GM12864 (cell line): ENCODE measurements at regions not wholly inside any gene's neighbourhood (a gene's known extent, or its start where the extent isn't known, plus 50 kb on each side); places are given as distances from the start of the nearest gene placed in this dataset.

Experiments
- DNase-seq: peaks from one replicate; pipeline ENCODE4 v3.0.0-alpha.2; 2011; ENCODE audit warnings: low read depth
- H3K4me3 ChIP-seq: 2 replicates; pipeline ENCODE4 v1.5.1; 2011; ENCODE audit warnings: mild to moderate bottlenecking, low read depth, low read length, control low read depth
- CTCF ChIP-seq: IDR thresholded peaks from 2 replicates; pipeline ENCODE4 v1.5.1; 2011; ENCODE audit warnings: low read depth, mild to moderate bottlenecking, moderate library complexity, low read length, control low read depth, inconsistent platforms; ENCODE audit errors: missing control alignments

- DNase-seq: no peak
- no peak overlapping the region for H3K4me3 ChIP-seq
- TF ChIP-seq CTCF: no peak
Measured at GRCh38 chr5:133796186-133796585, 172.2 kb downstream of the C5orf15 start.

DNA sequence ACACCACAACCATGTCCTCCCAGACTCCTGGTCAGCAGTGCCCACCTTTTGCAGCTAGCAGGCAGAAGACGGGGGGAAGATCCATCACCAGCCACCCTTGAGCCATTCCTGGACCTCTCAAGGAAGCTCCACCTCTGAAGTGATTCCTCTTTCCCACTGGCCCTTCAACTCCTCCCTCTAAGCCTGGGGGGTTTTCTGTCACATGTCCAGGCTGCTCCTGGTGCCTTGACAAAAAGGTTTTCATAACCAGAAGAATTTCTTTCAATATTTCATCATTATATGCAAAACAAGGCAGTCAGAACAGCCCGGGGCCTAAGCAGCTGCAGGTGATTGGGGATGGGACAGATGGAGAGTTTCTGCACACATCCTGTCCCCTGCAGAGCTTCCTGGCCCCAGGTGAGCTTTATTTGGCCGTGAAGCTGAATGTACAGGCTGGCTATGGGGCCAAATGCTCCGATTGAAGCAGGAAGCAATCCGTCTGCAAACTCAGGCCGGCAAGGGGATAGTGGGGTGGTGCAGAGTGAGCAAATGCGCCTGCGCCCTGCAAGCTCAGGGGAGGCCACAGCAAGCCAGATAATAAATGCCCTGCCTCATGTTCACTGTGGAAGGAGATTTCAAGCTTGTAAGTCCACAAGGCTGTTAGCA is 173.5 kb downstream of the C5orf15 start:
- TF ChIP-seq CTCF: no peak
- H3K4me3 ChIP-seq: no peak overlapping the region
- DNase-seq: no peak

GRCh38 chr5:133793756-133794465 is 174.5 kb downstream of the C5orf15 start:
- no peak for TF ChIP-seq CTCF
- no peak for DNase-seq
- no peak overlapping the region for H3K4me3 ChIP-seq

DNA sequence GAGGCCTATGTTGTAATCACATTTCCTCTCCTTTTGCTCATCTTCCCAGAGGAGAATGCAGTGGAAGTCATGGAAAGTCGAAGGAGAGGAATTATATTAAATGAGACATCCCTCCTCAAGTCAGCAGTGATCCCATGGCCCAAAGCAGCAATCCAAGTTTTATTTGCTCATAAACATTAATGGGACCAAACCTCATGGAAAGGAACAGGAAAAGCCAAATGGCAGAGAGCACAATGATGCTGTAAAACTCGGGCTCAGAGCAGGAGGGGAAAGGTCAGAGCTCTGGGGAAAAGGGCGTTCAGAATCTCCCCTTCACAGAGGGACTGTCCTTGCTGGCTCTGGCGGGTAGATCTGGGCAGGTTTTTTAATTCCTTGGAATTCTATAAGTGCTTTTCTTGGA is 175.8 kb downstream of the C5orf15 start:
- TF ChIP-seq CTCF: no peak
- no peak overlapping the region for H3K4me3 ChIP-seq
- DNase-seq: no peak

- no peak for TF ChIP-seq CTCF
- no peak overlapping the region for H3K4me3 ChIP-seq
- DNase-seq: no peak
Measured at GRCh38 chr5:133792024-133792423, 176.4 kb downstream of the C5orf15 start.

DNA sequence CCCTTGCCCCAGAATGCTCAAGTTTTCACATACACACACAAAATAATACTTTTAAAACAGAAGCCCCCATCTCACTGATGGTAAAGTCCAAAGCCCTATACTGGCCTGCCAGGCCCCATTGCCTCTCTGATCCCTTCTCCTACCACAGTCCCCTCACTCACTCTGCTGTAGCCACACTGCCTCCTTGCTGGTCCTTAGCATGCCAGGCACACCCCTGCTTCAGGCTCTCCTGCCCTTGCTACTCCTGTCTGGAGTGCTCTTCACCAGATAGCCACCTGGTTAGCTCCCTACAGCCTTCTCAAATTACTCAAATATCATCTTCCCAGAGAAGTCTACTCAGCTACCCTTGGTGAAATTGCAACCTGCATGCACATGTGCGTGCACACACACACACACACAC is 177.5 kb downstream of the C5orf15 start:
- no peak for DNase-seq
- no peak overlapping the region for H3K4me3 ChIP-seq
- TF ChIP-seq CTCF: no peak

DNA sequence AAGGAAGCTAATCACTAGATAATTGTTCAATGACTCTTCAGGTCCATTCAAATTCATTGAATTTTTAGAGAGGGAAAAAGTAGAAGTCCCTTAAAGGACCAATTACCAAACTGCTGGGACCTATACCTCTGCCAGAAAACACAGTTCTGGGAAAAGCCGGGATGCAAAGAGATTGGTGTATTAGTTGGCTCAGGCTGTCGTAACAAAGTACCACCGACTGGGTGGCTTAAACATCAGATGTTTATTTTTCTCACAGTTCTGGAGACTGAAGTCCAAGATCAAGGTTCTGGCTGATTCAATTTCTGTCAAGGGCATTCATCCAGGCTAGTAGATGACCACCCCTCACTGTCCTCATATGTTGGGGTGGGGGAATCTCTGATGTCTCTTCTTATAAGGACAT is 177.1 kb upstream of the FSTL4 start:
- DNase-seq: no peak
- H3K4me3 ChIP-seq: no peak overlapping the region
- TF ChIP-seq CTCF: no peak
